H1 (cell line): ENCODE measurements at regions not wholly inside any gene's neighbourhood (a gene's known extent, or its start where the extent isn't known, plus 50 kb on each side); places are given as distances from the start of the nearest gene placed in this dataset.

Source experiments
- CTCF ChIA-PET: fragments of 300-600 bp; sonication (Branson Sonifier 250); formaldehyde crosslinking; loops from one replicate; lab custom pipeline; 2021; ENCODE audit not compliant: partially characterized antibody; lab: Charles Lee
- POLR2A ChIA-PET: fragments of 300-600 bp; sonication (Branson Sonifier 250); formaldehyde crosslinking; loops from one replicate; lab custom pipeline; 2021; ENCODE audit warnings: inconsistent platforms; ENCODE audit not compliant: partially characterized antibody; lab: Charles Lee
- DNase-seq, 2 experiments: peaks; one replicate each; pipeline versions ENCODE4 v3.0.0 to v3.0.0-alpha.2; 2010 to 2022; ENCODE audit warnings: low spot score in 2 of 2, low read depth in 1 of 2, mixed read lengths in 1 of 2
- FAIRE-seq: peaks from 2 replicates; lab custom pipeline; 2011; peaks lifted over from hg19 to GRCh38; lab: Jason Lieb, UNC
- H2AFZ ChIP-seq: 2 replicates; pipeline ENCODE4 v1.8.1; 2012; ENCODE audit warnings: low read length, inconsistent platforms
- H2AK5ac ChIP-seq: 2 replicates; pipeline ENCODE4 v1.6.1; 2013; ENCODE audit warnings: low read depth, low read length
- H2BK120ac ChIP-seq: replicated peaks from 2 replicates; pipeline ENCODE3; 2013; ENCODE audit warnings: low read depth, low read length, inconsistent platforms
- H2BK12ac ChIP-seq: 2 replicates; pipeline ENCODE4 v1.6.1; 2013; ENCODE audit warnings: low read depth, low read length
- H2BK15ac ChIP-seq: 2 replicates; pipeline ENCODE4 v1.6.1; 2013; ENCODE audit warnings: low read length
- H2BK20ac ChIP-seq: 2 replicates; pipeline ENCODE4 v1.6.1; 2013; ENCODE audit warnings: low read length
- H2BK5ac ChIP-seq: 2 replicates; pipeline ENCODE4 v1.6.1; 2013; ENCODE audit warnings: low read depth, low read length
- H3K14ac ChIP-seq: 2 replicates; pipeline ENCODE4 v1.6.1; 2013; ENCODE audit warnings: inconsistent platforms; ENCODE audit not compliant: insufficient read length
- H3K18ac ChIP-seq: 2 replicates; pipeline ENCODE4 v1.6.1; 2013; ENCODE audit warnings: low read length; ENCODE audit errors: extremely low read depth
- H3K23ac ChIP-seq: 2 replicates; pipeline ENCODE4 v1.6.1; 2013; ENCODE audit warnings: inconsistent platforms; ENCODE audit not compliant: insufficient read length
- H3K23me2 ChIP-seq: 2 replicates; pipeline ENCODE4 v1.6.1; 2013; ENCODE audit warnings: low read depth, low read length
- H3K27ac ChIP-seq: 2 replicates; pipeline ENCODE4 v1.6.1; 2011; ENCODE audit warnings: low read depth, low read length, inconsistent platforms
- H3K27me3 ChIP-seq, 4 experiments: replicated peaks in 1 of 4; 1 replicate in 1 of 4; 2 replicates in 3 of 4; pipeline versions ENCODE4 v1.6.1 to v1.8.1; 2011 to 2013; ENCODE audit warnings: low read length in 3 of 4, mild to moderate bottlenecking in 3 of 4, inconsistent platforms in 2 of 4, mixed read lengths in 2 of 4, moderate library complexity in 1 of 4; ENCODE audit not compliant: control insufficient read depth in 3 of 4, insufficient read depth in 3 of 4; ENCODE audit errors: extremely low read depth in 1 of 4
- H3K36me3 ChIP-seq, 4 experiments: 2 replicates each; pipeline versions ENCODE4 v1.6.1 to v1.8.1; 2011 to 2013; ENCODE audit warnings: mild to moderate bottlenecking in 4 of 4, low read length in 3 of 4, moderate library complexity in 2 of 4, control low read depth in 1 of 4, inconsistent platforms in 1 of 4; ENCODE audit not compliant: insufficient read depth in 4 of 4, control insufficient read depth in 2 of 4
- H3K4ac ChIP-seq: replicated peaks from 2 replicates; pipeline ENCODE3; 2013; ENCODE audit warnings: low read length, low read depth, mixed read lengths, inconsistent platforms; ENCODE audit not compliant: insufficient read length
- H3K4me1 ChIP-seq, 4 experiments: replicated peaks in 1 of 4; 1 replicate in 1 of 4; 2 replicates in 3 of 4; pipeline versions ENCODE4 v1.6.1 to v1.8.1; 2011 to 2013; ENCODE audit warnings: low read length in 3 of 4, inconsistent platforms in 2 of 4, mixed read lengths in 1 of 4; ENCODE audit not compliant: insufficient read depth in 4 of 4, control insufficient read depth in 3 of 4
- H3K4me2 ChIP-seq, 2 experiments: 2 replicates each; pipeline versions ENCODE4 v1.6.1 to v1.8.1; 2011 to 2013; ENCODE audit warnings: low read depth in 2 of 2, low read length in 2 of 2, control low read depth in 1 of 2, inconsistent platforms in 1 of 2, mild to moderate bottlenecking in 1 of 2; ENCODE audit not compliant: insufficient read depth in 1 of 2
- H3K4me3 ChIP-seq, 4 experiments: fragments of 200-600, 300-600 bp in 1 of 4; sonication (generic), shearing (Covaris generic), sonication (Bioruptor Twin) in 1 of 4; 2 replicates each; pipeline versions ENCODE4 v1.5.1 to v1.8.1; 2011 to 2016; ENCODE audit warnings: low read length in 4 of 4, low read depth in 3 of 4, control low read depth in 2 of 4, inconsistent platforms in 2 of 4, mild to moderate bottlenecking in 2 of 4, mixed read lengths in 1 of 4, moderate library complexity in 1 of 4; ENCODE audit not compliant: insufficient read depth in 2 of 4; ENCODE audit errors: extremely low read depth in 1 of 4
- H3K56ac ChIP-seq: replicated peaks from 2 replicates; pipeline ENCODE3; 2013; ENCODE audit warnings: low read depth, mild to moderate bottlenecking, mixed read lengths, low read length, inconsistent platforms; ENCODE audit not compliant: insufficient read length
- H3K79me1 ChIP-seq: 2 replicates; pipeline ENCODE4 v1.6.1; 2013; ENCODE audit warnings: low read depth, low read length, control low read depth
- H3K79me2 ChIP-seq, 2 experiments: 2 replicates each; pipeline versions ENCODE4 v1.6.1 to v1.8.1; 2012 to 2013; ENCODE audit warnings: low read length in 2 of 2, mild to moderate bottlenecking in 2 of 2, inconsistent platforms in 1 of 2; ENCODE audit not compliant: insufficient read depth in 2 of 2, control insufficient read depth in 1 of 2
- H3K9ac ChIP-seq, 4 experiments: replicated peaks in 1 of 4; 1 replicate in 1 of 4; 2 replicates in 3 of 4; pipeline versions ENCODE4 v1.6.1 to v1.8.1; 2011 to 2013; ENCODE audit warnings: low read depth in 3 of 4, low read length in 3 of 4, control low read depth in 2 of 4, mild to moderate bottlenecking in 2 of 4, moderate library complexity in 2 of 4, inconsistent platforms in 1 of 4; ENCODE audit errors: extremely low read depth in 1 of 4
- H3K9me3 ChIP-seq, 2 experiments: 2 replicates each; pipeline versions ENCODE4 v1.6.1 to v1.8.1; 2012 to 2013; ENCODE audit warnings: mild to moderate bottlenecking in 2 of 2, moderate library complexity in 2 of 2, control low read depth in 1 of 2, inconsistent platforms in 1 of 2, low read depth in 1 of 2, low read length in 1 of 2, mixed read lengths in 1 of 2; ENCODE audit not compliant: insufficient read depth in 2 of 2
- H4K20me1 ChIP-seq, 2 experiments: replicated peaks in 1 of 2; 2 replicates each; pipeline versions ENCODE3 to v1.8.1; 2011 to 2013; ENCODE audit warnings: inconsistent platforms in 2 of 2, low read length in 2 of 2, mild to moderate bottlenecking in 1 of 2; ENCODE audit not compliant: insufficient read depth in 2 of 2, control insufficient read depth in 1 of 2
- H4K5ac ChIP-seq: 2 replicates; pipeline ENCODE4 v1.6.1; 2013; ENCODE audit warnings: low read length, low read depth, mixed read lengths, inconsistent platforms; ENCODE audit not compliant: insufficient read length
- H4K8ac ChIP-seq: 2 replicates; pipeline ENCODE4 v1.8.0; 2013; ENCODE audit warnings: mild to moderate bottlenecking, moderate library complexity, low read length, inconsistent platforms; ENCODE audit not compliant: insufficient read depth; ENCODE audit errors: extremely low read depth
- H4K91ac ChIP-seq: replicated peaks from 2 replicates; pipeline ENCODE3; 2013; ENCODE audit warnings: low read length, mixed read lengths, inconsistent platforms; ENCODE audit not compliant: insufficient read length
- BRCA1 ChIP-seq: IDR thresholded peaks from 2 replicates; pipeline ENCODE4 v1.6.1; 2012; ENCODE audit warnings: low read depth, low read length, improper control_type of control experiment
- CBX5 ChIP-seq: fragments of 300-800, 300-1000 bp; sonication (generic); IDR thresholded peaks from 2 replicates; pipeline ENCODE4 v1.7.1; 2016; ENCODE audit warnings: antibody characterized with exemption, low read length, low read depth
- CTCF ChIP-seq, 3 experiments: IDR thresholded peaks; 1 replicate in 2 of 3; 2 replicates in 1 of 3; pipeline versions ENCODE4 v1.5.1 to v1.6.1; 2011; ENCODE audit warnings: low read length in 3 of 3, mild to moderate bottlenecking in 3 of 3, inconsistent platforms in 2 of 3, low read depth in 1 of 3, moderate library complexity in 1 of 3; ENCODE audit not compliant: insufficient read depth in 1 of 3; ENCODE audit errors: control extremely low read depth in 1 of 3
- EZH2 ChIP-seq: fragments of 200-600 bp; sonication (generic); IDR thresholded peaks from 2 replicates; pipeline ENCODE4 v1.7.1; 2012; ENCODE audit warnings: low read depth, mild to moderate bottlenecking, moderate library complexity, low read length, inconsistent platforms; ENCODE audit not compliant: severe bottlenecking
- HDAC6 ChIP-seq: IDR thresholded peaks from one replicate; pipeline ENCODE4 v1.7.1; 2012; ENCODE audit warnings: low read depth, mild to moderate bottlenecking, inconsistent platforms, low read length, moderate library complexity
- JUND ChIP-seq: IDR thresholded peaks from 2 replicates; pipeline ENCODE4 v1.6.1; 2011; ENCODE audit warnings: mild to moderate bottlenecking, improper control_type of control experiment, low read length
- KDM1A ChIP-seq: fragments of 200-600, 300-600 bp; sonication (generic); IDR thresholded peaks from 2 replicates; pipeline ENCODE4 v1.7.1; 2016; ENCODE audit warnings: mild to moderate bottlenecking, low read length, borderline replicate concordance
- RBBP5 ChIP-seq: IDR thresholded peaks from 2 replicates; pipeline ENCODE4 v1.7.1; 2012; ENCODE audit warnings: low read depth, mild to moderate bottlenecking, inconsistent platforms, low read length, moderate library complexity, borderline replicate concordance
- RXRA ChIP-seq: IDR thresholded peaks from 2 replicates; pipeline ENCODE4 v1.6.1; 2011; ENCODE audit warnings: low read depth, mild to moderate bottlenecking, low read length, moderate library complexity; ENCODE audit not compliant: insufficient read depth
- SIX5 ChIP-seq: IDR thresholded peaks from 2 replicates; pipeline ENCODE4 v1.6.1; 2011; ENCODE audit warnings: mild to moderate bottlenecking, low read depth, low read length
- SP1 ChIP-seq: IDR thresholded peaks from 2 replicates; pipeline ENCODE4 v1.6.1; 2011; ENCODE audit warnings: low read depth, low read length
- SP4 ChIP-seq: IDR thresholded peaks from 2 replicates; pipeline ENCODE4 v1.6.1; 2012; ENCODE audit warnings: low read length, inconsistent platforms
- ZNF274 ChIP-seq: IDR thresholded peaks from 2 replicates; pipeline ENCODE4 v1.7.0; 2012; ENCODE audit warnings: low read length, borderline replicate concordance; ENCODE audit errors: extremely low read depth
- WGBS, 2 experiments: shearing (Covaris generic) in 1 of 2; methylation state at CpG; one replicate each; pipeline versions ENCODE4 v1.1.6 to v1.1.7; 2013 to 2015; ENCODE audit warnings: low lambda C conversion rate in 2 of 2, mixed read lengths in 2 of 2, inconsistent platforms in 1 of 2, low coverage in 1 of 2, missing lambda C conversion rate in 1 of 2; ENCODE audit not compliant: insufficient replicate concordance in 2 of 2, insufficient coverage in 1 of 2, insufficient read length in 1 of 2; ENCODE audit errors: extremely low coverage in 1 of 2, missing lambda C conversion rate in 1 of 2; 5-methylcytosine and 5-hydroxymethylcytosine counted together

GRCh38 chr10:56633876-56634452, 272.9 kb upstream of the ZWINT start:
- FAIRE-seq (no peak), DNase-seq (no peak)
- Histone ChIP-seq H3K23ac (no peak overlapping the region), H3K4me1 (no peaks in the 10 kb centered on the region), H4K8ac (no peak overlapping the region), H3K23me2 (no peaks in the 10 kb centered on the region), H2AFZ (no peak overlapping the region), H2BK20ac (no peak overlapping the region), H2BK15ac (no peak overlapping the region), H3K79me2 (no peaks in the 10 kb centered on the region), H2BK12ac (no peak overlapping the region), H4K20me1 (no peaks in the 10 kb centered on the region), H3K79me1 (no peaks in the 10 kb centered on the region), H4K91ac (no peak overlapping the region), H3K9me3 (no peaks in the 10 kb centered on the region), H3K27me3 (no peaks in the 10 kb centered on the region), H3K27ac (no peak overlapping the region), H3K4me2 (no peak overlapping the region), H3K9ac (no peak overlapping the region), H2BK120ac (no peak overlapping the region), H3K4ac (no peak overlapping the region), H3K4me3 (no peak overlapping the region), H2AK5ac (no peak overlapping the region), H3K56ac (no peak overlapping the region), H3K18ac (no peak overlapping the region), H4K5ac (no peak overlapping the region), H3K14ac (no peak overlapping the region), H2BK5ac (no peak overlapping the region), H3K36me3 (no peaks in the 10 kb centered on the region)
- WGBS, 2 experiments: 87% methylated on average over 1 of the region's 1 CpG; no CpG with 5 or more reads in 1 of the 2 experiments
- ChIA-PET POLR2A (no interaction called here), CTCF (no interaction called here)
- TF ChIP-seq RXRA (no peak), HDAC6 (no peak), CBX5 (no peak), JUND (no peak), RBBP5 (no peak), BRCA1 (no peak), CTCF (IDR thresholded peaks at IDR 0.05; ENCODE audit: control extremely low read depth in 1 of 3, insufficient read depth in 1 of 3, low read depth in 1 of 3, low read length in 3 of 3) (no peak), ZNF274 (no peak), SP1 (no peak), KDM1A (no peak), SP4 (no peak), EZH2 (no peak), SIX5 (no peak)
